GM18499 (cell line): ENCODE measurements at regions not wholly inside any gene's neighbourhood (a gene's known extent, or its start where the extent isn't known, plus 50 kb on each side); places are given as distances from the start of the nearest gene placed in this dataset.

Experiments used
- ATAC-seq: cut with Tn5 transposase; IDR thresholded peaks from one replicate; pipeline ENCODE4 v1.9.1; 2021; ENCODE audit warnings: moderate number of reproducible peaks; ENCODE audit not compliant: insufficient read depth, unreplicated experiment

GRCh38 chr10:91694170-91694794, 61.4 kb upstream of the PPP1R3C start:
- no peak for ATAC-seq

- no peak for ATAC-seq
Observed at GRCh38 chr10:91691981-91692380, 59.1 kb upstream of the PPP1R3C start.

GRCh38 chr10:91690996-91691676, 58.3 kb upstream of the PPP1R3C start:
- no peak for ATAC-seq

GRCh38 chr10:91690412-91690811, 57.5 kb upstream of the PPP1R3C start:
- ATAC-seq = no peak

GRCh38 chr10:91689731-91690168, 56.9 kb upstream of the PPP1R3C start:
- no peak for ATAC-seq

- no peak for ATAC-seq
Observed at GRCh38 chr10:91684841-91685240, 52.0 kb upstream of the PPP1R3C start.

GRCh38 chr10:91683975-91684374, 51.1 kb upstream of the PPP1R3C start:
- ATAC-seq = no peak

- ATAC-seq = no peak
Observed at GRCh38 chr10:91682912-91683311, 50.0 kb upstream of the PPP1R3C start.
